ENCODE measurements at regions not wholly inside any gene's neighbourhood (a gene's known extent, or its start where the extent isn't known, plus 50 kb on each side); places are given as distances from the start of the nearest gene placed in this dataset.

DNA sequence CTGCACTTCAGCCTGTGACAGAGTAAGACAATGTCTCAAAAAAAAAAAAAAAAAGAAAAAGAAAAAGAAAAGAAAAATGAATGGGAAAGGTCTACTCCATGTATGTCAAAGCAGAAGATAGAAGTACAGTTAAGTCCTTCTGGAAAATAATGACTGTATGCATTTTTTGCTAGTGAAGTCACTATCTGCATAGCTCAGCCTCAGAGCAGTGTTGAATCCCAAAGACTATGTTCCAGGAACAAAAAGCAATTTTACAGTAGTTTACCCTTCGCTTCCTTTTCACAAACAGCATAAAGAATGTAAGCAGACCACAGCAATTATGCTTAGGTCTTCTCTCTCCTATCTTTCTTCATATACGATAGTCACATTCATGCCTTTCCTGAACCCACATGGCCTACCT is 497.4 kb downstream of the CMPK2 start:
- Histone ChIP-seq H4K20me1 (ENCODE audit: control insufficient read depth, insufficient read depth, low read length, poor library complexity, severe bottlenecking) (no peaks in the 10 kb centered on the region), H3K4me3 (ENCODE audit: control extremely low read depth in 1 of 5, extremely low read depth in 1 of 5, insufficient read depth in 1 of 5, low read depth in 2 of 5, low read length in 4 of 5) (no peak overlapping the region), H3K27me3 (replicated peaks in 1 of 4; ENCODE audit: control extremely low read depth in 1 of 4, control insufficient read depth in 3 of 4, insufficient read depth in 4 of 4, low read length in 3 of 4) (no peaks in the 10 kb centered on the region), H3K27ac (ENCODE audit: low read length in 2 of 2) (no peak overlapping the region), H3K4me1 (ENCODE audit: control insufficient read depth in 2 of 2, insufficient read depth in 2 of 2, low read length in 2 of 2) (no peaks in the 10 kb centered on the region), H3K9ac (ENCODE audit: low read length) (no peak overlapping the region), H3K9me3 (ENCODE audit: control extremely low read depth in 1 of 3, control insufficient read depth in 2 of 3, insufficient read depth in 1 of 3, low read length in 2 of 3) (no peaks in the 10 kb centered on the region), H3K4me2 (replicated peaks; ENCODE audit: low read depth, low read length, poor library complexity, severe bottlenecking) (no peak overlapping the region), H3K36me3 (replicated peaks in 1 of 2; ENCODE audit: control extremely low read depth in 1 of 2, control insufficient read depth in 1 of 2, extremely low read depth in 1 of 2, insufficient read depth in 2 of 2, low read length in 1 of 2) (no peaks in the 10 kb centered on the region), H2AFZ (ENCODE audit: insufficient read depth, low read depth, low read length, poor library complexity, severe bottlenecking) (no peak overlapping the region), H3K79me2 (ENCODE audit: control insufficient read depth, insufficient read depth, low read length) (no peaks in the 10 kb centered on the region)
- no peak for ATAC-seq (ENCODE audit: low read depth)
- no peak overlapping the region for H3K4me3 Mint-ChIP-seq
- no peaks in the 10 kb centered on the region for H3K9me3 Mint-ChIP-seq (ENCODE audit: insufficient read depth)
- no peak for DNase-seq
- no peaks in the 10 kb centered on the region for H3K4me1 Mint-ChIP-seq
- intact Hi-C loops (cut with micrococcal nuclease) = no loop called here
- CTCF ChIA-PET = no interaction called here
- H3K27ac Mint-ChIP-seq = no peak overlapping the region
- POLR2A ChIA-PET = no interaction called here
- TF ChIP-seq CTCF (IDR thresholded peaks at IDR 0.05) (no peak), EZH2 (IDR thresholded peaks at IDR 0.05; ENCODE audit: borderline replicate concordance, insufficient read depth, low read depth, low read length, poor library complexity, severe bottlenecking) (no peak)
- 93% methylated on average over 2 of the region's 2 CpGs for WGBS (ENCODE audit: insufficient coverage)
- H3K27me3 Mint-ChIP-seq = peaks cover 3% of the 10 kb centered on the region

DNA sequence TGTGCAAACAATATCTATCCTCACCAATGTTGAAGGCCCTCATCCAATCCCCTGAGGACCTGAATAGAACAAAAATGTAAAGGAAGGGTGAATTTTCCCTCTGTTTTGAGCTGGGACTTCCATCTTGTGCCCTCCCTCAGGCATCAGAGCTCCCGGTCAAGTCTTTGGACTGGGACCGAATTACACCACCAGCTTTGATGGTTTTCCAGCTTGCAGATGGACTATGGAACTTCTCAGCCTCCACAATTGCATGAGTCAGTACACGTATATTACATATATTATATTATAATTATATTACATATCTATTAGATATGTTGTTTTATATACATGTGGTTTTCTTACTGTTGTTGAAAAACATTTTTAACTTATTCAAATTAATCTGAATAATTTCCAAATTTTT is 496.4 kb downstream of the CMPK2 start:
- no peak overlapping the region for H3K27ac Mint-ChIP-seq
- Histone ChIP-seq H3K79me2 (ENCODE audit: control insufficient read depth, insufficient read depth, low read length) (no peaks in the 10 kb centered on the region), H3K9ac (ENCODE audit: low read length) (no peak overlapping the region), H3K9me3 (ENCODE audit: control extremely low read depth in 1 of 3, control insufficient read depth in 2 of 3, insufficient read depth in 1 of 3, low read length in 2 of 3) (no peaks in the 10 kb centered on the region), H2AFZ (ENCODE audit: insufficient read depth, low read depth, low read length, poor library complexity, severe bottlenecking) (no peak overlapping the region), H3K36me3 (replicated peaks in 1 of 2; ENCODE audit: control extremely low read depth in 1 of 2, control insufficient read depth in 1 of 2, extremely low read depth in 1 of 2, insufficient read depth in 2 of 2, low read length in 1 of 2) (no peaks in the 10 kb centered on the region), H3K4me2 (replicated peaks; ENCODE audit: low read depth, low read length, poor library complexity, severe bottlenecking) (no peak overlapping the region), H3K4me3 (ENCODE audit: control extremely low read depth in 1 of 5, extremely low read depth in 1 of 5, insufficient read depth in 1 of 5, low read depth in 2 of 5, low read length in 4 of 5) (no peak overlapping the region), H4K20me1 (ENCODE audit: control insufficient read depth, insufficient read depth, low read length, poor library complexity, severe bottlenecking) (no peaks in the 10 kb centered on the region), H3K27me3 (replicated peaks in 1 of 4; ENCODE audit: control extremely low read depth in 1 of 4, control insufficient read depth in 3 of 4, insufficient read depth in 4 of 4, low read length in 3 of 4) (no peaks in the 10 kb centered on the region), H3K27ac (ENCODE audit: low read length in 2 of 2) (no peak overlapping the region), H3K4me1 (ENCODE audit: control insufficient read depth in 2 of 2, insufficient read depth in 2 of 2, low read length in 2 of 2) (no peaks in the 10 kb centered on the region)
- intact Hi-C loops (cut with micrococcal nuclease) = no loop called here
- ChIA-PET CTCF (no interaction called here), POLR2A (no interaction called here)
- no peaks in the 10 kb centered on the region for H3K4me1 Mint-ChIP-seq
- WGBS (ENCODE audit: insufficient coverage) = 100% methylated on average over 1 of the region's 3 CpGs
- TF ChIP-seq EZH2 (IDR thresholded peaks at IDR 0.05; ENCODE audit: borderline replicate concordance, insufficient read depth, low read depth, low read length, poor library complexity, severe bottlenecking) (no peak), CTCF (IDR thresholded peaks at IDR 0.05) (no peak)
- ATAC-seq (ENCODE audit: low read depth) = no peak
- H3K27me3 Mint-ChIP-seq = peaks cover 3% of the 10 kb centered on the region
- no peak for DNase-seq
- no peaks in the 10 kb centered on the region for H3K9me3 Mint-ChIP-seq (ENCODE audit: insufficient read depth)
- H3K4me3 Mint-ChIP-seq = no peak overlapping the region

All from B cell (primary cell).